HL-60 (cell line): ENCODE measurements at regions not wholly inside any gene's neighbourhood (a gene's known extent, or its start where the extent isn't known, plus 50 kb on each side); places are given as distances from the start of the nearest gene placed in this dataset.

ENCODE experiments used
- CTCF ChIP-seq: IDR thresholded peaks from one replicate; pipeline ENCODE4 v1.5.1; 2011; ENCODE audit warnings: low read length, control low read depth, inconsistent platforms; ENCODE audit not compliant: insufficient read depth
- REST ChIP-seq: IDR thresholded peaks from 2 replicates; pipeline ENCODE4 v1.6.1; 2012; ENCODE audit warnings: low read depth; ENCODE audit not compliant: insufficient replicate concordance
- SPI1 ChIP-seq: IDR thresholded peaks from 2 replicates; pipeline ENCODE4 v1.6.1; 2012; ENCODE audit warnings: low read depth, mild to moderate bottlenecking, borderline replicate concordance

GRCh38 chr11:103808252-103808651 lies 228.2 kb upstream of the DDI1 start:
- TF ChIP-seq CTCF (no peak), SPI1 (no peak), REST (no peak)
